ENCODE measurements at regions not wholly inside any gene's neighbourhood (a gene's known extent, or its start where the extent isn't known, plus 50 kb on each side); places are given as distances from the start of the nearest gene placed in this dataset.

DNA sequence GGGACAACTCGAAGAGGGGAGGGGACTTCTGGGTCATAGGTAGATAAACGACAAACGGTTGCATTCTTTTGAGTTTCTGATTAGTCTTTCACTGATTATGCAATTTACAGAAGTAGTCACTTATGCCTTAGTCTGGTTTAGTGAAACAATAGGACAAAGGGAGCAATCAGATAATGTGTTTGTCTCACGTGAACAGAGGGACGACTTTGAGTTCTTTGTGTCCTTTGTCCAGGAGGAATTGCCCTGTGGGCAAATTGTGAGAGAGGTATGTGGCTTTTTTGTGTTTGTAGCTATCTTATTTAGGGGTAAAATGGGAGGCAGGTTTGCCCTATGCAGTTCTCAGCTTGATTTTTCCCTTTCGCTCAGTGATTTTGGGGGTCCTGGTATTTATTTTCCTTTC, 362.9 kb upstream of the PCDH20 start:
- TF ChIP-seq GATA2 (IDR thresholded peaks at IDR 0.05; ENCODE audit: low read depth, low read length) (no peak), GATA3 (IDR thresholded peaks at IDR 0.05; ENCODE audit: low read depth, low read length) (no peak)
